HUES48 (cell line): ENCODE measurements at regions not wholly inside any gene's neighbourhood (a gene's known extent, or its start where the extent isn't known, plus 50 kb on each side); places are given as distances from the start of the nearest gene placed in this dataset.
"Not testable (repeated sequence)": the region's sequence is repeated elsewhere in the genome, so short reads cannot be mapped to it uniquely, and the experiment has no call there.

Source experiments
- H3K27ac ChIP-seq: one replicate; pipeline ENCODE4 v1.7.0; 2013; ENCODE audit warnings: low read depth, low read length, inconsistent platforms
- H3K27me3 ChIP-seq: 2 replicates; pipeline ENCODE4 v1.6.1; 2013; ENCODE audit warnings: mild to moderate bottlenecking, low read length; ENCODE audit not compliant: control insufficient read depth, insufficient read depth
- H3K36me3 ChIP-seq: 2 replicates; pipeline ENCODE4 v1.6.1; 2013; ENCODE audit warnings: low read length; ENCODE audit not compliant: control insufficient read depth, insufficient read depth
- H3K4me1 ChIP-seq: 2 replicates; pipeline ENCODE4 v1.6.1; 2013; ENCODE audit warnings: mild to moderate bottlenecking, low read length; ENCODE audit not compliant: control insufficient read depth, insufficient read depth
- H3K4me3 ChIP-seq: 2 replicates; pipeline ENCODE4 v1.5.1; 2013; ENCODE audit warnings: mild to moderate bottlenecking, low read depth, low read length
- H3K9ac ChIP-seq: 2 replicates; pipeline ENCODE4 v1.6.1; 2013; ENCODE audit warnings: mild to moderate bottlenecking, low read depth, low read length, moderate library complexity
- H3K9me3 ChIP-seq: 2 replicates; pipeline ENCODE4 v1.6.1; 2013; ENCODE audit warnings: low read length; ENCODE audit not compliant: control insufficient read depth, insufficient read depth

GRCh38 chr21:27366036-27366435, 399.1 kb upstream of the ADAMTS5 start:
- Histone ChIP-seq H3K4me3 (no peak overlapping the region), H3K27me3 (no peaks in the 10 kb centered on the region), H3K9me3 (no peaks in the 10 kb centered on the region), H3K4me1 (peaks cover 14% of the 10 kb centered on the region), H3K36me3 (no peaks in the 10 kb centered on the region), H3K27ac (no peak overlapping the region), H3K9ac (no peak overlapping the region)

DNA sequence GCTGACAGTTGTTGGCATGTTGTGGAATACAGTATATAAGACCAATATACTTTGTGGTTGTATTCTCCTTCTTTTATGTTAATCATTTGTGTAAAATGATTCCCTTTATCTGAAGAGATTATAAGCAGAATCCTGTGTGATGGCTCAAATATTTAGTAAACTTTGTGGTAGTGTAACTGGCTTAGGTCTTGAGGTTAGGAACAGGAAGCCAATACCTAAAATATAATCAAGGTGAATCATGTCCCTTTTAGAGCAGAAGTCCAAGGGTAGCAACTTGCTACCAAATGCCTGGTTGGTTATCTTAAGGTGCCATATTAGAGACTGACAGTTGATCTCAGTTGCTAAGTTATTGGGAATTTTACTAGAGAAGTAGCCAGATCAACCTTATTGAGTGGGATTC, 398.5 kb upstream of the ADAMTS5 start:
- no peak overlapping the region for H3K27ac ChIP-seq

DNA sequence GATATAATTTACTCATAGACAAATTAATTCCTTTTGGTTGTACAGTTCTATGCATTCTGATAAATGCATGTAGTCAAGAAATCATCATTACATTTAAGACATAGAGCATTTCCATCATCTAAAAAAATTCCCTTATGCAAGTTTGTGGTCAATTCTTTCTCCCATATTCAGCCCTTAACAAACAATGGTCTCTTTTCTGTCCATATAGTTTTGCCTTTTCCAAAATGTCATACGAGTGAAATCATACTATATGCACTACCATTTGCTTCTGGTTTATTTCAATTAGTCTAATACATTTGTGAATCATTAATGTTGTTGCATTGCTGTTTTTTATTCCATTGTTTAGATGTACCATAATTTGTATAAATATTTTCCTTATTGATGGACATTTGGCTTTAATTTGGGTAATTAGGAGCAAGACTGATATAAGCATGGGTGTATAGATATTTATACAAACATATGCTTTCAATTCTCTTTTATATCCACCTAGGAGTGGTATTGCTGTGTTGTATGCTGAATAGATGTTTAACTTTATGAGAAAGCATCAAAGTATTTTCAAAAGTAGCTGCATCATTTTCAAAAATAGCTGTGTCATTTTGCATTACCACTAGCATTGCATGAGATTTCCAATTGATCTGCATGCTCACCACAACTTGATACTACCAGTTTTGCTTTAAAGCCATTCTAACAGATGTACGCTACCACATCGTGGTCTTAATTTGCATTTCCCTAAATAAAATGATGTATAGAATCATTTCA, 397.0 kb upstream of the ADAMTS5 start:
- Histone ChIP-seq H3K4me1 (no peaks in the 10 kb centered on the region), H3K9me3 (no peaks in the 10 kb centered on the region), H3K27ac (no peak overlapping the region), H3K27me3 (no peaks in the 10 kb centered on the region), H3K4me3 (no peak overlapping the region), H3K9ac (no peak overlapping the region), H3K36me3 (no peaks in the 10 kb centered on the region)

More for the DNA sequence above, 398.5 kb upstream of the ADAMTS5 start:
- Histone ChIP-seq H3K9me3 (no peaks in the 10 kb centered on the region), H3K4me1 (peaks cover 8% of the 10 kb centered on the region), H3K4me3 (no peak overlapping the region), H3K27me3 (no peaks in the 10 kb centered on the region), H3K9ac (no peak overlapping the region), H3K36me3 (no peaks in the 10 kb centered on the region)

GRCh38 chr21:27362249-27362648, 395.4 kb upstream of the ADAMTS5 start:
- Histone ChIP-seq H3K4me1 (no peaks in the 10 kb centered on the region), H3K27me3 (no peaks in the 10 kb centered on the region), H3K27ac (no peak overlapping the region), H3K9ac (no peak overlapping the region), H3K4me3 (no peak overlapping the region), H3K36me3 (no peaks in the 10 kb centered on the region), H3K9me3 (no peaks in the 10 kb centered on the region)

GRCh38 chr21:27359141-27359540, 392.3 kb upstream of the ADAMTS5 start:
- Histone ChIP-seq H3K9ac (no peak overlapping the region), H3K27me3 (no peaks in the 10 kb centered on the region), H3K9me3 (no peaks in the 10 kb centered on the region), H3K4me1 (no peaks in the 10 kb centered on the region), H3K36me3 (no peaks in the 10 kb centered on the region), H3K27ac (no peak overlapping the region), H3K4me3 (no peak overlapping the region)

- Histone ChIP-seq H3K27ac (no peak overlapping the region), H3K4me1 (no peaks in the 10 kb centered on the region), H3K4me3 (no peak overlapping the region), H3K9me3 (no peaks in the 10 kb centered on the region), H3K27me3 (no peaks in the 10 kb centered on the region), H3K9ac (no peak overlapping the region), H3K36me3 (no peaks in the 10 kb centered on the region)
Observed at GRCh38 chr21:27352885-27353284, 386.0 kb upstream of the ADAMTS5 start.

DNA sequence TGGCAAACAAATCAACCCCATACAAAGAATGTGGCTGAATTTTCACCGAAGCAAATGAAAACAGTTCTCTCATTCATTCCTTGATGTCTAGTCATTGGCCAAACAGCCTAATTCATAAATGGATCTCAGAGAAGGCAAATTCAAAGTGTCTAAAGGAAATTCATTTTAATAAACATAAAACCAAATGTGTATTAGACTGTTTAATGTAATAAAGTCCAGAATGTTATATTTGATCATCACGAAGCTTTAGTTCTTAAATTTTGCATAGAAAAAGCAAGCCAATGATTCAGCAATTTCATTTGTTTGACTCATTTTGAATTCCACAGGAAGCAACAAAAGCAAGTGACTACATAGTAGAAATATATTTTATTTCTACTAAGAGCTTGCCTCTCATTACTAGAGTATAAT, 379.2 kb upstream of the ADAMTS5 start:
- H3K36me3 ChIP-seq, result no peaks in the 10 kb centered on the region
- H3K27me3 ChIP-seq, result no peaks in the 10 kb centered on the region
- no peak overlapping the region for H3K27ac ChIP-seq
- no peaks in the 10 kb centered on the region for H3K4me1 ChIP-seq
- no peak overlapping the region for H3K4me3 ChIP-seq
- no peaks in the 10 kb centered on the region for H3K9me3 ChIP-seq
- H3K9ac ChIP-seq, result no peak overlapping the region

DNA sequence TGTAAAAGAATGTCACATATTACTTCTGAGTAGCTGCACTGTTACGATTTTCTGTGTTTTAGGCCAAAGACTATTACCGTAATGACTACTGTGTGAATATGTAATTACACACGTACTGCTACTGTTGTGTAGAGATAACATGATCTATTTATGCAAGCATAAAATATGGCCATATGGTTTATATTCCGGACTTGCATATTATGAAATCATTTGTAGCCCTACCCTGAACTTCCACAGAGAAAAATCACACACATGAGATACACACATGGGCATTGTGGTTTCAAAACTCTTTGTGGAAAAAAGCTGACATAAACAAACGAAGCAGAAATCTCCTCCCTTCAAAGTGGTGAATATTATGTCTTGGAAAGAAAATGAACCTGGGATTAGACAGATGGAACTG, 373.0 kb upstream of the ADAMTS5 start:
- no peak overlapping the region for H3K4me3 ChIP-seq
- no peak overlapping the region for H3K9ac ChIP-seq
- H3K36me3 ChIP-seq, result no peaks in the 10 kb centered on the region
- H3K27ac ChIP-seq, result no peak overlapping the region
- H3K4me1 ChIP-seq, result no peaks in the 10 kb centered on the region
- H3K27me3 ChIP-seq, result no peaks in the 10 kb centered on the region
- H3K9me3 ChIP-seq, result no peaks in the 10 kb centered on the region

DNA sequence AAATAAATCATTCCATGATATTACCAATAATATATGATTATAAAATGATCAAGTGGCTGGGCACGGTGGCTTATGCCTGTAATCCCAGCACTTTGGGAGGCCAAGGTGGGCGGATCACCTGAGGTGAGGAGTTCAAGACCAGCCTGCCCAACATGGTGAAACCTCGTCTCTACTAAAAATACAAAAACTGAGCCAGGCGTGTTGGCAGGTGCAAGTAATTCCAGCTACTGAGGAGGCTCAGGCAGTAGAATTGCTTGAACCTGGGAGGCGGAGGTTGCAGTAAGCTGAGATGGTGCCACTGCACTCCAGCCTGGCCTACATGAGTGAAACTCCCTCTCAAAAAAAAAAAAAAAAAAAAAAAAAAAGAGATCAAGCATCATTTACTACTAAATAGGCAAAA, 371.1 kb upstream of the ADAMTS5 start:
- not testable (repeated sequence) for H3K36me3 ChIP-seq, H3K27me3 ChIP-seq, H3K4me3 ChIP-seq, H3K9ac ChIP-seq, H3K4me1 ChIP-seq, H3K9me3 ChIP-seq, H3K27ac ChIP-seq

- Histone ChIP-seq H3K9ac (no peak overlapping the region), H3K9me3 (no peaks in the 10 kb centered on the region), H3K27me3 (no peaks in the 10 kb centered on the region), H3K36me3 (no peaks in the 10 kb centered on the region), H3K4me3 (no peak overlapping the region), H3K27ac (no peak overlapping the region), H3K4me1 (no peaks in the 10 kb centered on the region)
Observed at GRCh38 chr21:27333096-27333495, 366.2 kb upstream of the ADAMTS5 start.

DNA sequence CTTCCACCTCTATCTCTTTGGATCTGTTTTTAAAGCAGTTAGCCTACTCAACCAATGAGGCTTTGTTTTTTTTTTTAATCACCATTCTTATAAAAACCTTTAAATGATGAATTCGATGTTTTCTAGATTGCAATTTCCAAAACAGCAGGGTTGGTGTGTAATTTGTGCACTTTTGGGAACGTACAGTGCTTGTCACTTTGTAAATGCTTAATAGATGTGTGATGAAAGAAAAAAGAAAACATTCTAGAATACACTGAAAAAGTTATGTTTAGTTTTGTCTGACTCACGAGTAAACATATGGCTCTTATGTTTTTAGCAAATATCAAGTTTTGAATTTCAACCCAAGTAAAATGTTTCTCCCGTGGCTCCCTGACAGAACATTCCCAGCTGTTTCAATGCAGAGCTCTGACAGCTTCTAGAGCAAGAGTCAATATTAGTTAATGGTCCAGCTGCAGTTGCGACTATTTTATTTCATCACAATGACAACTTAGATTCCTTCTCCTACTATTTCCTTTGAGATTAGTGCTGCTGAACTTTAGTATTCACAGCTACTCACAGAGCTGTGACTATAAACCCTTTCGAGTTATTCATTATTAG, 362.5 kb upstream of the ADAMTS5 start:
- no peaks in the 10 kb centered on the region for H3K4me1 ChIP-seq
- H3K9me3 ChIP-seq, result no peaks in the 10 kb centered on the region
- H3K27ac ChIP-seq, result no peak overlapping the region
- H3K9ac ChIP-seq, result no peak overlapping the region
- no peaks in the 10 kb centered on the region for H3K36me3 ChIP-seq
- H3K4me3 ChIP-seq, result no peak overlapping the region
- H3K27me3 ChIP-seq, result no peaks in the 10 kb centered on the region
